ENCODE measurements at regions not wholly inside any gene's neighbourhood (a gene's known extent, or its start where the extent isn't known, plus 50 kb on each side); places are given as distances from the start of the nearest gene placed in this dataset.

DNA sequence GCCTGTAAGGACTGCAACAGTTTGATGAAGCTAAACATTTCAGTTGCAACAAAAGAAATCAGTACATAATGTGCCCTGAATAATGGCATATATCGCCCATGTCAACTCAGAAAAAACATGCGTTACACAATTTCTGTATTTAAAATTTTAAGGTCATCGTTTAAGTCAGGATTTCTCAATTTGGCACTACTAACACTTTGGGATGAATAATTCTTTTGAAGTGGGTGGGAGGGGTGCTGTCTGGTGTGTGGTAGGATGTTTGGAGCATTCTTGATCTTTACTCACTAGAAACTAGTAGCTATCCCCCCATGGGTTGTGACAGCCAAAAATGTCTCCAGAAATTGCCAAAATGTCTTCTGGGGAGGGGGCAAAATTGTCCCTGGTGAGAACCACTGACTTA lies 50.7 kb upstream of the CNTNAP4 start:
- TF ChIP-seq, protein P1, sequence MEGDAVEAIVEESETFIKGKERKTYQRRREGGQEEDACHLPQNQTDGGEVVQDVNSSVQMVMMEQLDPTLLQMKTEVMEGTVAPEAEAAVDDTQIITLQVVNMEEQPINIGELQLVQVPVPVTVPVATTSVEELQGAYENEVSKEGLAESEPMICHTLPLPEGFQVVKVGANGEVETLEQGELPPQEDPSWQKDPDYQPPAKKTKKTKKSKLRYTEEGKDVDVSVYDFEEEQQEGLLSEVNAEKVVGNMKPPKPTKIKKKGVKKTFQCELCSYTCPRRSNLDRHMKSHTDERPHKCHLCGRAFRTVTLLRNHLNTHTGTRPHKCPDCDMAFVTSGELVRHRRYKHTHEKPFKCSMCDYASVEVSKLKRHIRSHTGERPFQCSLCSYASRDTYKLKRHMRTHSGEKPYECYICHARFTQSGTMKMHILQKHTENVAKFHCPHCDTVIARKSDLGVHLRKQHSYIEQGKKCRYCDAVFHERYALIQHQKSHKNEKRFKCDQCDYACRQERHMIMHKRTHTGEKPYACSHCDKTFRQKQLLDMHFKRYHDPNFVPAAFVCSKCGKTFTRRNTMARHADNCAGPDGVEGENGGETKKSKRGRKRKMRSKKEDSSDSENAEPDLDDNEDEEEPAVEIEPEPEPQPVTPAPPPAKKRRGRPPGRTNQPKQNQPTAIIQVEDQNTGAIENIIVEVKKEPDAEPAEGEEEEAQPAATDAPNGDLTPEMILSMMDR (IDR thresholded peaks at IDR 0.05), result no peak
- TF ChIP-seq POLR2A (IDR thresholded peaks at IDR 0.05), result no peak
